Keratinocyte (primary cell): ENCODE measurements at regions not wholly inside any gene's neighbourhood (a gene's known extent, or its start where the extent isn't known, plus 50 kb on each side); places are given as distances from the start of the nearest gene placed in this dataset.

Source experiments
- DNase-seq: peaks from one replicate; pipeline ENCODE4 v3.0.0-alpha.2; 2011; ENCODE audit warnings: low read depth, missing footprints, low spot score
- FAIRE-seq: peaks from 2 replicates; lab custom pipeline; 2011; peaks lifted over from hg19 to GRCh38; lab: Jason Lieb, UNC
- H2AFZ ChIP-seq: 2 replicates; pipeline ENCODE4 v1.6.0; 2012; ENCODE audit warnings: low read length, control low read depth, inconsistent platforms; ENCODE audit not compliant: control insufficient read depth
- H3K27ac ChIP-seq: 2 replicates; pipeline ENCODE4 v1.5.1; 2011; ENCODE audit warnings: low read length; ENCODE audit not compliant: control insufficient read depth, insufficient read depth
- H3K27me3 ChIP-seq: 3 replicates; pipeline ENCODE4 v1.6.0; 2011; ENCODE audit warnings: low read length; ENCODE audit not compliant: control insufficient read depth, insufficient read depth; ENCODE audit errors: extremely low read depth
- H3K36me3 ChIP-seq, 2 experiments: 2 replicates in 1 of 2; 3 replicates in 1 of 2; pipeline ENCODE4 v1.5.1; 2011; ENCODE audit warnings: low read length in 2 of 2, mild to moderate bottlenecking in 1 of 2; ENCODE audit not compliant: control insufficient read depth in 2 of 2, insufficient read depth in 2 of 2; ENCODE audit errors: extremely low read depth in 1 of 2
- H3K4me1 ChIP-seq: 3 replicates; pipeline ENCODE4 v1.5.1; 2011; ENCODE audit warnings: low read length; ENCODE audit not compliant: control insufficient read depth, insufficient read depth; ENCODE audit errors: extremely low read depth
- H3K4me2 ChIP-seq: 3 replicates; pipeline ENCODE4 v1.6.0; 2011; ENCODE audit warnings: low read depth, low read length; ENCODE audit not compliant: control insufficient read depth, insufficient read depth; ENCODE audit errors: extremely low read depth
- H3K4me3 ChIP-seq, 3 experiments: fragments of 200-600 bp in 1 of 3; sonication (generic) in 1 of 3; 2 replicates in 2 of 3; 3 replicates in 1 of 3; pipeline ENCODE4 v1.5.1; 2011 to 2016; ENCODE audit warnings: low read length in 3 of 3, mild to moderate bottlenecking in 3 of 3, control low read depth in 2 of 3, inconsistent platforms in 1 of 3, low read depth in 1 of 3, mixed read lengths in 1 of 3, mixed run types in 1 of 3, moderate library complexity in 1 of 3; ENCODE audit not compliant: control insufficient read depth in 2 of 3, insufficient read depth in 2 of 3; ENCODE audit errors: extremely low read depth in 1 of 3
- H3K79me2 ChIP-seq: 2 replicates; pipeline ENCODE4 v1.6.0; 2012; ENCODE audit warnings: low read length; ENCODE audit not compliant: control insufficient read depth, insufficient read depth
- H3K9ac ChIP-seq: 3 replicates; pipeline ENCODE4 v1.6.0; 2011; ENCODE audit warnings: low read length; ENCODE audit not compliant: control insufficient read depth, insufficient read depth; ENCODE audit errors: extremely low read depth
- H3K9me1 ChIP-seq: 3 replicates; pipeline ENCODE4 v1.6.0; 2011; ENCODE audit warnings: low read length; ENCODE audit not compliant: control insufficient read depth, insufficient read depth; ENCODE audit errors: extremely low read depth
- H3K9me3 ChIP-seq: 2 replicates; pipeline ENCODE4 v1.5.1; 2012; ENCODE audit warnings: low read depth, low read length; ENCODE audit not compliant: control insufficient read depth
- H4K20me1 ChIP-seq: 3 replicates; pipeline ENCODE4 v1.6.0; 2011; ENCODE audit warnings: low read length; ENCODE audit not compliant: control insufficient read depth, insufficient read depth; ENCODE audit errors: extremely low read depth
- EZH2 ChIP-seq: IDR thresholded peaks from one replicate; pipeline ENCODE4 v1.6.1; 2012; ENCODE audit warnings: inconsistent platforms, mild to moderate bottlenecking, low read length, moderate library complexity
- dilution Hi-C: fragments of 300-500 bp; cut with MboI; formaldehyde crosslinking; loops from one replicate; pipeline ENCODE4 v1.7.0; 2020; ENCODE audit warnings: low sequenced_read_pairs; ENCODE audit not compliant: extremely low pct_ligation_motif_present
- TF ChIP-seq, protein P1 (sequence below), 3 experiments: IDR thresholded peaks in 1 of 3; conservative IDR thresholded peaks in 1 of 3; optimal IDR thresholded peaks in 1 of 3; 2 replicates in 2 of 3; 3 replicates in 1 of 3; pipeline versions ENCODE3 to v1.5.1; 2011; ENCODE audit warnings: low read length in 3 of 3, mild to moderate bottlenecking in 3 of 3, moderate library complexity in 2 of 3, control low read depth in 1 of 3, inconsistent platforms in 1 of 3; ENCODE audit not compliant: insufficient read depth in 2 of 3; ENCODE audit errors: extremely low read depth in 1 of 3

DNA sequence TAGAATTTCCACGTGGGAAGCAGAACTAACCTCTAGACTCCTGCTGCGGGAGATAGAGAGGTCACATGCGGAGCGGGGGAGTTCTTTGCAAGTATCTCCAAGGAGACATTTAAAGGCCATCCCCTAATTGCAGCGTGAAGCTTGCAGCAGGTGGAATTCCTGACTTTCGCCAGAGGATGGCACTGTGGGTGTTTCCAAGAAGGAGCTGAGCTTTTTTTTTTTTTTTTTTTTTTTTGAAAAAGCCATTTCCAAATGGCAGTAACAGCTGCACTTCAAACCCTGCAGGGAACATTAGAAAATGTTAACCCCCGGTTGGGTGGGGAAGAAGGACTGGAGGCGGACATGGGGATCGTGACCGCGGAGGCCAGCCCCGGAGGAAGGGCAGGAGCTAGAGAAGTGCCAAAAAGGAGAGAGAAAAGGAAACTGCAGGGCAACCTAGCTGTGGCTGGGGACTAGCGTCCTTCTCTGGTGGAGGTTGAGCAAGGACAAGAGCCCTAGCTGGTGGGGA is 487.7 kb downstream of the TYW1 start:
- dilution Hi-C loops, result no loop called here
- Histone ChIP-seq H3K4me2 (no peak overlapping the region), H2AFZ (no peak overlapping the region), H3K27ac (no peak overlapping the region), H3K9ac (no peak overlapping the region), H3K36me3 (no peaks in the 10 kb centered on the region), H4K20me1 (no peaks in the 10 kb centered on the region), H3K79me2 (no peaks in the 10 kb centered on the region), H3K4me1 (no peaks in the 10 kb centered on the region), H3K9me3 (no peaks in the 10 kb centered on the region), H3K9me1 (no peaks in the 10 kb centered on the region), H3K27me3 (no peaks in the 10 kb centered on the region), H3K4me3 (no peak overlapping the region)
- DNase-seq, result no peak
- TF ChIP-seq, protein P1, sequence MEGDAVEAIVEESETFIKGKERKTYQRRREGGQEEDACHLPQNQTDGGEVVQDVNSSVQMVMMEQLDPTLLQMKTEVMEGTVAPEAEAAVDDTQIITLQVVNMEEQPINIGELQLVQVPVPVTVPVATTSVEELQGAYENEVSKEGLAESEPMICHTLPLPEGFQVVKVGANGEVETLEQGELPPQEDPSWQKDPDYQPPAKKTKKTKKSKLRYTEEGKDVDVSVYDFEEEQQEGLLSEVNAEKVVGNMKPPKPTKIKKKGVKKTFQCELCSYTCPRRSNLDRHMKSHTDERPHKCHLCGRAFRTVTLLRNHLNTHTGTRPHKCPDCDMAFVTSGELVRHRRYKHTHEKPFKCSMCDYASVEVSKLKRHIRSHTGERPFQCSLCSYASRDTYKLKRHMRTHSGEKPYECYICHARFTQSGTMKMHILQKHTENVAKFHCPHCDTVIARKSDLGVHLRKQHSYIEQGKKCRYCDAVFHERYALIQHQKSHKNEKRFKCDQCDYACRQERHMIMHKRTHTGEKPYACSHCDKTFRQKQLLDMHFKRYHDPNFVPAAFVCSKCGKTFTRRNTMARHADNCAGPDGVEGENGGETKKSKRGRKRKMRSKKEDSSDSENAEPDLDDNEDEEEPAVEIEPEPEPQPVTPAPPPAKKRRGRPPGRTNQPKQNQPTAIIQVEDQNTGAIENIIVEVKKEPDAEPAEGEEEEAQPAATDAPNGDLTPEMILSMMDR (optimal IDR thresholded peaks at IDR 0.05 in 1 of 3, IDR thresholded peaks at IDR 0.05 in 1 of 3, conservative IDR thresholded peaks at IDR 0.05 in 1 of 3; ENCODE audit: extremely low read depth in 1 of 3, insufficient read depth in 2 of 3, low read length in 3 of 3), result peak; percentile 59 to 76 (median 61)
- no peak for TF ChIP-seq EZH2
- FAIRE-seq, result no peak

DNA sequence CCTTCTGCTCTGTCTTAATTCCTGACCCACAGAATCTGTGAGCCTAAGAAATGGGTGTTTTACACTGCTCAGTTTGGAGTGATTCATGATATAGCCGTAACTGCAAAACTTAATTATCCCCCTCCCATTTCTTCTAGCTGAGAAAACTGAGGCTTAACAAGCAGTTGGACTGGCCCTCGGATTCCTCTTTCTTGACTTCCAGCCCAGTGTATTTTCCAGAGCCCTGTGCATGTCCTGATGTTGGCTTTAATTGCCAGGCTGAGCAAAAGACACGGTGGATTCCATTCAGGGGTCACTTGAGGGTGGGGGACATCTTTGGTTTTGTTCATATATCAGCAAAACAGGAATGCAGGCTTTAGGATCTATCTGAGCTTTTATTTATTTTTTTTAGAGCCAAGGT is 489.8 kb downstream of the TYW1 start:
- no peak for FAIRE-seq

More for the DNA sequence above, 489.8 kb downstream of the TYW1 start:
- no peaks in the 10 kb centered on the region for H3K79me2 ChIP-seq
- no peaks in the 10 kb centered on the region for H4K20me1 ChIP-seq
- no peaks in the 10 kb centered on the region for H3K9me1 ChIP-seq
- no peak overlapping the region for H2AFZ ChIP-seq
- no peak overlapping the region for H3K4me3 ChIP-seq
- H3K27ac ChIP-seq, result no peak overlapping the region
- no peaks in the 10 kb centered on the region for H3K27me3 ChIP-seq
- H3K9ac ChIP-seq, result no peak overlapping the region
- H3K4me2 ChIP-seq, result no peak overlapping the region
- H3K9me3 ChIP-seq, result no peaks in the 10 kb centered on the region
- dilution Hi-C loops, result no loop called here
- H3K4me1 ChIP-seq, result no peaks in the 10 kb centered on the region
- DNase-seq, result no peak
- no peak for TF ChIP-seq EZH2
- TF ChIP-seq, protein P1 (optimal IDR thresholded peaks at IDR 0.05 in 1 of 3, IDR thresholded peaks at IDR 0.05 in 1 of 3, conservative IDR thresholded peaks at IDR 0.05 in 1 of 3; ENCODE audit: extremely low read depth in 1 of 3, insufficient read depth in 2 of 3, low read length in 3 of 3), result no peak
- no peaks in the 10 kb centered on the region for H3K36me3 ChIP-seq
